OCI-LY7 (cell line): ENCODE measurements at regions not wholly inside any gene's neighbourhood (a gene's known extent, or its start where the extent isn't known, plus 50 kb on each side); places are given as distances from the start of the nearest gene placed in this dataset.
"Not testable (repeated sequence)": the region's sequence is repeated elsewhere in the genome, so short reads cannot be mapped to it uniquely, and the experiment has no call there.

Experiments
- BruUV-seq: library from RNA; stranded (reverse); fragments of 400-500 nt; replicated peaks from 2 replicates; lab custom pipeline; 2021; lab: Mats Ljungman, UMichigan
- CTCF ChIA-PET: fragments of 300-600 bp; sonication (Branson Sonifier 250); formaldehyde crosslinking; loops from one replicate; lab custom pipeline; 2022; ENCODE audit warnings: antibody characterized with exemption; ENCODE audit not compliant: unreplicated experiment; lab: Charles Lee
- POLR2A ChIA-PET: fragments of 300-600 bp; sonication (Branson Sonifier 250); formaldehyde crosslinking; loops from one replicate; lab custom pipeline; 2022; ENCODE audit warnings: antibody characterized with exemption; lab: Charles Lee
- DNase-seq: peaks from one replicate; pipeline ENCODE4 v3.0.0-alpha.2; 2015; ENCODE audit warnings: low spot score
- H2AFZ ChIP-seq: fragments of 200-600 bp; sonication (generic), shearing (Covaris generic); 2 replicates; pipeline ENCODE4 v1.6.1; 2014; ENCODE audit warnings: mild to moderate bottlenecking, antibody characterized with exemption, low read length, moderate library complexity
- H3K27ac ChIP-seq: fragments of 200-600 bp; sonication (generic); 2 replicates; pipeline ENCODE4 v1.5.1; 2014; ENCODE audit warnings: mixed run types, low read depth, mild to moderate bottlenecking, moderate library complexity, low read length, inconsistent platforms; ENCODE audit not compliant: poor library complexity, severe bottlenecking
- H3K36me3 ChIP-seq: fragments of 200-600 bp; sonication (generic); 2 replicates; pipeline ENCODE4 v1.6.1; 2014; ENCODE audit warnings: mild to moderate bottlenecking, antibody characterized with exemption, low read length, moderate library complexity, mixed read lengths; ENCODE audit not compliant: insufficient read depth
- H3K4me1 ChIP-seq: fragments of 200-600 bp; sonication (generic); 2 replicates; pipeline ENCODE4 v1.5.1; 2014; ENCODE audit warnings: mild to moderate bottlenecking, low read length; ENCODE audit not compliant: insufficient read depth, poor library complexity, severe bottlenecking
- H3K4me2 ChIP-seq: fragments of 200-600 bp; sonication (generic); 2 replicates; pipeline ENCODE4 v1.6.1; 2014; ENCODE audit warnings: mild to moderate bottlenecking, low read length
- H3K4me3 ChIP-seq: fragments of 200-600 bp; sonication (generic); 2 replicates; pipeline ENCODE4 v1.5.1; 2014; ENCODE audit warnings: mild to moderate bottlenecking, low read depth, low read length; ENCODE audit not compliant: poor library complexity, severe bottlenecking
- H3K79me2 ChIP-seq: fragments of 200-600 bp; sonication (generic); 2 replicates; pipeline ENCODE4 v1.6.1; 2016; ENCODE audit warnings: low read depth, mild to moderate bottlenecking, low read length, moderate library complexity, mixed read lengths; ENCODE audit not compliant: insufficient read depth
- H3K9me2 ChIP-seq: fragments of 200-600 bp; sonication (generic); 2 replicates; pipeline ENCODE4 v1.6.1; 2016; ENCODE audit warnings: mild to moderate bottlenecking, low read length, mixed read lengths; ENCODE audit not compliant: insufficient read depth
- H3K9me3 ChIP-seq: fragments of 200-600 bp; sonication (generic); 2 replicates; pipeline ENCODE4 v1.6.1; 2014; ENCODE audit warnings: mild to moderate bottlenecking, mixed run types, low read length, mixed read lengths
- H4K20me1 ChIP-seq: fragments of 200-600 bp; sonication (generic); 2 replicates; pipeline ENCODE4 v1.6.1; 2014; ENCODE audit warnings: mild to moderate bottlenecking, antibody characterized with exemption, low read length, moderate library complexity, mixed read lengths; ENCODE audit not compliant: insufficient read depth
- EZH2phosphoT487 ChIP-seq: fragments of 200-600 bp; sonication (generic); IDR thresholded peaks from 2 replicates; pipeline ENCODE4 v1.6.1; 2018; ENCODE audit warnings: low read depth, borderline replicate concordance, mild to moderate bottlenecking, mixed run types, antibody characterized with exemption, low read length, moderate library complexity, mixed read lengths
- intact Hi-C: fragments of 100-400 bp; cut with micrococcal nuclease; formaldehyde crosslinking; loops from one replicate; pipeline ENCODE4 v1.10.0; 2022; ENCODE audit not compliant: unreplicated experiment
- TF ChIP-seq, protein P1 (sequence below): fragments of 200-600 bp; sonication (generic); conservative IDR thresholded peaks from 2 replicates; pipeline ENCODE4 v1.5.1; 2014; ENCODE audit warnings: mild to moderate bottlenecking, antibody characterized with exemption, low read length, moderate library complexity, mixed read lengths

DNA sequence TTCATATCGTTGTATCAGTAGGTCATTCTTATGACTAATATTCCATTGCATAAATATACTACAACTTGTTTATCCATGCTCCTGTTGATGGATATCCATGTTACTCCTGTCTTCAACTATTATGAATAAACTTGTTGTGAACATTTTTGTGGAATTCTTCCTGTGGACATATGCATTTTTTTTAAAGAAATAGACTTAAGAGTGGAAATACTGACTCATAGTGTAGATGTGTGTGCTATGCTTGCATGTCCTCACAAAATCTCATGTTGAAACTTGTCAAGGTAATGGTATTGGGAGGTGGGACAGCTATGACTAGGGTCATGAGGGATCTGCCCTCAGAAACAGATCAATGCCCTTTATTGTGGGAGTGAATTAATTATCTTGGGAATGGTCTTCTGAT, 240.5 kb upstream of the PRSS58 start:
- no peak overlapping the region for H3K4me2 ChIP-seq
- ChIA-PET CTCF (no interaction called here), POLR2A (interaction anchor here (1.2 kb wide), 1 partner anchor 11 kb away, joined by 3 read pairs; no protein-coding TSS in a partner anchor)
- no peak overlapping the region for H2AFZ ChIP-seq
- TF ChIP-seq, protein P1, sequence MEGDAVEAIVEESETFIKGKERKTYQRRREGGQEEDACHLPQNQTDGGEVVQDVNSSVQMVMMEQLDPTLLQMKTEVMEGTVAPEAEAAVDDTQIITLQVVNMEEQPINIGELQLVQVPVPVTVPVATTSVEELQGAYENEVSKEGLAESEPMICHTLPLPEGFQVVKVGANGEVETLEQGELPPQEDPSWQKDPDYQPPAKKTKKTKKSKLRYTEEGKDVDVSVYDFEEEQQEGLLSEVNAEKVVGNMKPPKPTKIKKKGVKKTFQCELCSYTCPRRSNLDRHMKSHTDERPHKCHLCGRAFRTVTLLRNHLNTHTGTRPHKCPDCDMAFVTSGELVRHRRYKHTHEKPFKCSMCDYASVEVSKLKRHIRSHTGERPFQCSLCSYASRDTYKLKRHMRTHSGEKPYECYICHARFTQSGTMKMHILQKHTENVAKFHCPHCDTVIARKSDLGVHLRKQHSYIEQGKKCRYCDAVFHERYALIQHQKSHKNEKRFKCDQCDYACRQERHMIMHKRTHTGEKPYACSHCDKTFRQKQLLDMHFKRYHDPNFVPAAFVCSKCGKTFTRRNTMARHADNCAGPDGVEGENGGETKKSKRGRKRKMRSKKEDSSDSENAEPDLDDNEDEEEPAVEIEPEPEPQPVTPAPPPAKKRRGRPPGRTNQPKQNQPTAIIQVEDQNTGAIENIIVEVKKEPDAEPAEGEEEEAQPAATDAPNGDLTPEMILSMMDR, result no peak
- TF ChIP-seq EZH2phosphoT487, result no peak
- H3K27ac ChIP-seq, result no peak overlapping the region
- no peak for DNase-seq
- H3K4me1 ChIP-seq, result no peaks in the 10 kb centered on the region
- H3K9me3 ChIP-seq, result no peaks in the 10 kb centered on the region
- H3K9me2 ChIP-seq, result no peaks in the 10 kb centered on the region
- no peaks in the 10 kb centered on the region for H3K36me3 ChIP-seq
- no peaks in the 10 kb centered on the region for H3K79me2 ChIP-seq
- no peaks in the 10 kb centered on the region for H4K20me1 ChIP-seq
- H3K4me3 ChIP-seq, result no peak overlapping the region
- no TSS peak for BruUV-seq
- intact Hi-C loops, result no loop called here

DNA sequence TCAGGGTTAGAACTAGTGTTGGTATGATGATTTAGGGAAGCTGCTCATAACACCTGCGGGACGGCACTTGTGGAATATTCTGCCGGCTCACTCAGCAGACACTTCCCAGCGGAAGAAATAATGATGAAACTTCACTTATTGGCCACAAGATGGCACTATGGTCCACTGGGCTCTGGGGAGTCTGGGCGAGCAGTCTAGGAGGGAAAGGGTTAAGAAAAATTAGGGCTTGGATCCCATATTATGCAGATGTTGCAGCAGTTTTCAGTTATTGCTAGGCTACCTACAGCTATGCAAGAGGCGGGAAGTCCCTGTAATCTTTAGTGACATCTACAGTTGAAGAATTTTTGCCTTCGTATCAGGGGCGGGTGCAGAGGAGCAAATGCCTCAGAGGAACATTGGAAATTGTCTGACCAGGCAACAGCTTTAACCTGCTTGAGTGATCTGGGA, 238.7 kb upstream of the PRSS58 start:
- DNase-seq, result peak; percentile 35

DNA sequence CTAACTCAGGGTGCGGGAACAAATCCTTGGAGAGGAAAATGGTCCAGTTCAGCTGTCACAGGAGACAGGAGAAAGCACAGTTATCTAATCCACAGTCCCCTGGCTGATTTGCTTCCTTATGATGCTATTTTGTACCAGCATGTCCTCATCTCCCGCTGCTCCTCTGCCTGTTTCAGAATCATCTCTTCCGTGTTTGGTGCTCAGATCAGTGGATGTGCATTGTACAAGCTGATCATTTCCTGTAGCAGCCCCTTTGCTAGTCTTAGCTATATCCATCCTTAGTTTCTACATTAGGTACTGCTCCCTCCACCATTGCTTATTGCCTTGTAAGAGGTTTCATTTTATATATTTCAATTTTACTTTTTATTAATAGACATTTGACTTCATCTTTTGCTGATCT, 238.0 kb upstream of the PRSS58 start:
- H3K4me3 ChIP-seq, H3K36me3 ChIP-seq, POLR2A ChIA-PET, H3K27ac ChIP-seq, H3K9me2 ChIP-seq, H3K4me2 ChIP-seq, intact Hi-C loops, H2AFZ ChIP-seq, H3K9me3 ChIP-seq, H3K79me2 ChIP-seq, H3K4me1 ChIP-seq, BruUV-seq, DNase-seq, CTCF ChIA-PET, H4K20me1 ChIP-seq: not testable (repeated sequence)

More for the DNA sequence above, 238.7 kb upstream of the PRSS58 start:
- ChIA-PET POLR2A (interaction anchor here (0.5 kb wide), 1 partner anchor 299 kb away, joined by 3 read pairs; no protein-coding TSS in a partner anchor), CTCF (no interaction called here)
- Histone ChIP-seq H3K9me3 (no peaks in the 10 kb centered on the region), H3K27ac (no peak overlapping the region), H4K20me1 (no peaks in the 10 kb centered on the region), H3K9me2 (no peaks in the 10 kb centered on the region), H3K4me1 (no peaks in the 10 kb centered on the region), H3K79me2 (no peaks in the 10 kb centered on the region), H2AFZ (no peak overlapping the region), H3K4me3 (no peak overlapping the region), H3K4me2 (no peak overlapping the region), H3K36me3 (no peaks in the 10 kb centered on the region)
- intact Hi-C loops, result no loop called here
- BruUV-seq, result no TSS peak
- TF ChIP-seq, protein P1, result peak; percentile 89
- no peak for TF ChIP-seq EZH2phosphoT487

DNA sequence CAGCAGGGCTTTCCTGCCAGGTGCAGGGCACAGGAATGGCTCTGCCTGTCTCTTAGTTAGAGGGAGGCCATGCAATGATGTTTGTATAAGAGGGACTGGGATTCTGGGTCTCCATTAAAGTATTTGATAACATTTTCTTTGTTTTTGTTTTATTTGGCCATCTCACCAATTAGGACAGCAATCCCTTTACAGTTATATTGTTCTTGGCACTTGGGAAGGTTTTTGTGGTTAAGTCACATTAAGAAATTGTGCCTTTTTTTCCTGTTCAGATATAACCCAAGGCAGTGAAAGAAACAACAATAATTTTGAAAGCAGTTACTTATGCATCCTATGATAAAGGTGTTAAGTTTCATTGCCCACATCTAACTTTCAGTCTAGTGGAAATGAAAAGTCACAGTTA, 237.4 kb upstream of the PRSS58 start:
- POLR2A ChIA-PET, CTCF ChIA-PET, DNase-seq: not testable (repeated sequence)

More for the DNA sequence above, 237.4 kb upstream of the PRSS58 start:
- H2AFZ ChIP-seq, BruUV-seq, H3K9me2 ChIP-seq, H3K36me3 ChIP-seq, H3K4me2 ChIP-seq, H3K4me1 ChIP-seq, intact Hi-C loops, H4K20me1 ChIP-seq, H3K4me3 ChIP-seq, H3K79me2 ChIP-seq, H3K9me3 ChIP-seq, H3K27ac ChIP-seq: not testable (repeated sequence)
